Endothelial cell (in vitro differentiated cells): ENCODE measurements at regions not wholly inside any gene's neighbourhood (a gene's known extent, or its start where the extent isn't known, plus 50 kb on each side); places are given as distances from the start of the nearest gene placed in this dataset.
A peak's percentile ranks its signal among the peaks of the same experiment; 100 is the strongest.

Experiments
- DNase-seq: peaks from one replicate; pipeline ENCODE4 v3.0.0; 2021; ENCODE audit warnings: low spot score
- H3K27ac Mint-ChIP-seq: one replicate; pipeline ENCODE4 v1.8.0; 2021; ENCODE audit warnings: mixed read lengths, inconsistent platforms; ENCODE audit not compliant: unreplicated experiment
- H3K27me3 Mint-ChIP-seq: one replicate; pipeline ENCODE4 v1.8.0; 2021; ENCODE audit warnings: mild to moderate bottlenecking, moderate library complexity, mixed read lengths, inconsistent platforms; ENCODE audit not compliant: unreplicated experiment
- H3K36me3 Mint-ChIP-seq: one replicate; pipeline ENCODE4 v1.8.0; 2021; ENCODE audit warnings: mild to moderate bottlenecking, low read depth, mixed read lengths, inconsistent platforms; ENCODE audit not compliant: unreplicated experiment
- H3K4me1 Mint-ChIP-seq: one replicate; pipeline ENCODE4 v1.8.0; 2021; ENCODE audit warnings: mild to moderate bottlenecking, mixed read lengths, inconsistent platforms; ENCODE audit not compliant: unreplicated experiment
- H3K4me3 Mint-ChIP-seq: one replicate; pipeline ENCODE4 v1.8.0; 2021; ENCODE audit warnings: mild to moderate bottlenecking, mixed read lengths, inconsistent platforms; ENCODE audit not compliant: unreplicated experiment
- H3K9me3 Mint-ChIP-seq: one replicate; pipeline ENCODE4 v1.8.0; 2021; ENCODE audit warnings: mixed read lengths, inconsistent platforms; ENCODE audit not compliant: unreplicated experiment
- CTCF ChIP-seq: fragments of 200-600 bp; sonication (generic); IDR thresholded peaks from one replicate; pipeline ENCODE4 v1.5.0; 2021; ENCODE audit warnings: antibody characterized with exemption; ENCODE audit not compliant: unreplicated experiment

- Mint-ChIP-seq H3K27ac (no peak overlapping the region), H3K9me3 (no peaks in the 10 kb centered on the region), H3K27me3 (no peaks in the 10 kb centered on the region), H3K4me3 (no peak overlapping the region), H3K4me1 (peaks cover 4% of the 10 kb centered on the region), H3K36me3 (no peaks in the 10 kb centered on the region)
- DNase-seq = no peak
- TF ChIP-seq CTCF = no peak
Measured at GRCh38 chr12:39230086-39230485, 212.8 kb downstream of the KIF21A start.

GRCh38 chr12:39227218-39227617 is 215.7 kb downstream of the KIF21A start:
- H3K36me3 Mint-ChIP-seq = peaks cover 3% of the 10 kb centered on the region
- H3K4me1 Mint-ChIP-seq = peaks cover 4% of the 10 kb centered on the region
- no peaks in the 10 kb centered on the region for H3K27me3 Mint-ChIP-seq
- DNase-seq = no peak
- no peak for TF ChIP-seq CTCF
- H3K27ac Mint-ChIP-seq = no peak overlapping the region
- no peak overlapping the region for H3K4me3 Mint-ChIP-seq
- no peaks in the 10 kb centered on the region for H3K9me3 Mint-ChIP-seq

- no peak for TF ChIP-seq CTCF
- no peaks in the 10 kb centered on the region for H3K9me3 Mint-ChIP-seq
- no peak for DNase-seq
- peaks cover 4% of the 10 kb centered on the region for H3K4me1 Mint-ChIP-seq
- peaks cover 3% of the 10 kb centered on the region for H3K36me3 Mint-ChIP-seq
- no peak overlapping the region for H3K4me3 Mint-ChIP-seq
- no peak overlapping the region for H3K27ac Mint-ChIP-seq
- H3K27me3 Mint-ChIP-seq = no peaks in the 10 kb centered on the region
Measured at GRCh38 chr12:39224971-39225370, 217.9 kb downstream of the KIF21A start.

GRCh38 chr12:39205969-39206368 is 237.0 kb downstream of the KIF21A start:
- H3K4me3 Mint-ChIP-seq = no peak overlapping the region

GRCh38 chr12:39199351-39199750 is 243.6 kb downstream of the KIF21A start:
- Mint-ChIP-seq H3K27ac (peak overlapping the region; percentile 98), H3K4me3 (peak overlapping the region; percentile 21), H3K9me3 (no peaks in the 10 kb centered on the region), H3K4me1 (peaks cover 23% of the 10 kb centered on the region), H3K36me3 (no peaks in the 10 kb centered on the region), H3K27me3 (peaks cover 7% of the 10 kb centered on the region)
- peak; percentile 58 for DNase-seq
- no peak for TF ChIP-seq CTCF

More at GRCh38 chr12:39205969-39206368, 237.0 kb downstream of the KIF21A start:
- Mint-ChIP-seq H3K27ac (no peak overlapping the region), H3K9me3 (no peaks in the 10 kb centered on the region), H3K27me3 (peaks cover 1% of the 10 kb centered on the region), H3K36me3 (no peaks in the 10 kb centered on the region), H3K4me1 (peaks cover 7% of the 10 kb centered on the region)
- no peak for DNase-seq
- TF ChIP-seq CTCF = no peak
